IMR-90 (cell line): ENCODE measurements at regions not wholly inside any gene's neighbourhood (a gene's known extent, or its start where the extent isn't known, plus 50 kb on each side); places are given as distances from the start of the nearest gene placed in this dataset.

ENCODE experiments used
- ATAC-seq: fragments of 200-7000 bp; cut with Tn5 transposase; 2 replicates; pipeline ENCODE4 v1.9.1; 2020; ENCODE audit warnings: low read depth, mild to moderate bottlenecking, moderate library complexity
- BruUV-seq: library from RNA; stranded (reverse); fragments of 400-500 nt; replicated peaks from 2 replicates; lab custom pipeline; 2021; lab: Mats Ljungman, UMichigan
- CTCF ChIA-PET: fragments of 300-600 bp; formaldehyde crosslinking; extraction: SDS; loops from one replicate; lab custom pipeline; 2021; ENCODE audit warnings: antibody characterized with exemption; lab: Yijun Ruan, JAX
- POLR2A ChIA-PET: fragments of 300-600 bp; sonication (Branson Sonifier 250); formaldehyde crosslinking; loops from one replicate; lab custom pipeline; 2022; ENCODE audit warnings: antibody characterized with exemption; ENCODE audit not compliant: unreplicated experiment; lab: Charles Lee
- DNase-seq: peaks from one replicate; pipeline ENCODE4 v3.0.0; 2013
- H2AFZ ChIP-seq: replicated peaks from 2 replicates; pipeline ENCODE3; 2013; ENCODE audit warnings: low read length, mild to moderate bottlenecking; ENCODE audit not compliant: poor library complexity
- H2AK5ac ChIP-seq: 2 replicates; pipeline ENCODE4 v1.6.1; 2013; ENCODE audit warnings: low read depth, low read length, inconsistent platforms
- H2AK9ac ChIP-seq: replicated peaks from 2 replicates; pipeline ENCODE3; 2013; ENCODE audit warnings: mild to moderate bottlenecking, low read depth, low read length, moderate library complexity; ENCODE audit not compliant: poor library complexity
- H2BK120ac ChIP-seq: 2 replicates; pipeline ENCODE4 v1.6.1; 2013; ENCODE audit warnings: low read depth, low read length, inconsistent platforms
- H2BK15ac ChIP-seq: 3 replicates; pipeline ENCODE4 v1.6.1; 2013; ENCODE audit warnings: low read depth, low read length, inconsistent platforms
- H2BK20ac ChIP-seq: 2 replicates; pipeline ENCODE4 v1.6.1; 2013; ENCODE audit warnings: low read depth, mild to moderate bottlenecking, inconsistent platforms, low read length, moderate library complexity
- H2BK5ac ChIP-seq: 2 replicates; pipeline ENCODE4 v1.6.1; 2013; ENCODE audit warnings: mild to moderate bottlenecking, low read depth, low read length, inconsistent platforms; ENCODE audit not compliant: poor library complexity, severe bottlenecking
- H3K14ac ChIP-seq: replicated peaks from 2 replicates; pipeline ENCODE4 v1.6.1; 2013; ENCODE audit warnings: low read depth, low read length, inconsistent platforms
- H3K18ac ChIP-seq: 2 replicates; pipeline ENCODE4 v1.6.1; 2013; ENCODE audit warnings: low read depth, low read length, control low read depth
- H3K23ac ChIP-seq: 2 replicates; pipeline ENCODE4 v1.6.1; 2013; ENCODE audit warnings: low read depth, low read length, inconsistent platforms
- H3K27ac ChIP-seq: 2 replicates; pipeline ENCODE4 v1.5.1; 2013; ENCODE audit warnings: mild to moderate bottlenecking, control low read depth, low read length; ENCODE audit not compliant: insufficient read depth
- H3K27me3 ChIP-seq: 2 replicates; pipeline ENCODE4 v1.6.1; 2013; ENCODE audit warnings: low read length; ENCODE audit not compliant: control insufficient read depth, insufficient read depth
- H3K36me3 ChIP-seq: 2 replicates; pipeline ENCODE4 v1.6.1; 2013; ENCODE audit warnings: low read length, mixed read lengths; ENCODE audit not compliant: control insufficient read depth, insufficient read depth
- H3K4ac ChIP-seq: 2 replicates; pipeline ENCODE4 v1.6.1; 2013; ENCODE audit warnings: low read depth, low read length, inconsistent platforms
- H3K4me1 ChIP-seq: 2 replicates; pipeline ENCODE4 v1.6.1; 2013; ENCODE audit warnings: low read length, mixed read lengths; ENCODE audit not compliant: control insufficient read depth, insufficient read depth
- H3K4me2 ChIP-seq: 2 replicates; pipeline ENCODE4 v1.6.1; 2013; ENCODE audit warnings: low read depth, mild to moderate bottlenecking, control low read depth, low read length, moderate library complexity
- H3K4me3 ChIP-seq: 2 replicates; pipeline ENCODE4 v1.5.1; 2013; ENCODE audit warnings: low read depth, mild to moderate bottlenecking, control low read depth, low read length, moderate library complexity; ENCODE audit not compliant: insufficient read depth
- H3K56ac ChIP-seq: 2 replicates; pipeline ENCODE4 v1.6.1; 2013; ENCODE audit warnings: low read length, inconsistent platforms; ENCODE audit not compliant: insufficient read depth; ENCODE audit errors: extremely low read depth
- H3K79me1 ChIP-seq, 2 experiments: 2 replicates each; pipeline ENCODE4 v1.6.1; 2013; ENCODE audit warnings: low read length in 2 of 2, inconsistent platforms in 1 of 2, low read depth in 1 of 2
- H3K9ac ChIP-seq: 2 replicates; pipeline ENCODE4 v1.6.1; 2013; ENCODE audit warnings: low read depth, low read length, control low read depth
- H3K9me1 ChIP-seq: 2 replicates; pipeline ENCODE4 v1.6.1; 2013; ENCODE audit warnings: low read length, inconsistent platforms; ENCODE audit not compliant: insufficient read depth
- H3K9me3 ChIP-seq: 2 replicates; pipeline ENCODE4 v1.6.1; 2013; ENCODE audit warnings: low read length; ENCODE audit not compliant: control insufficient read depth, insufficient read depth
- H4K20me1 ChIP-seq: 2 replicates; pipeline ENCODE4 v1.6.1; 2013; ENCODE audit warnings: low read length, inconsistent platforms; ENCODE audit not compliant: insufficient read depth
- H4K5ac ChIP-seq: 2 replicates; pipeline ENCODE4 v1.6.1; 2013; ENCODE audit warnings: mild to moderate bottlenecking, low read depth, low read length, control low read depth
- H4K8ac ChIP-seq, 2 experiments: 2 replicates each; pipeline ENCODE4 v1.6.1; 2013; ENCODE audit warnings: low read depth in 2 of 2, low read length in 2 of 2, control low read depth in 1 of 2, inconsistent platforms in 1 of 2
- H4K91ac ChIP-seq: 2 replicates; pipeline ENCODE4 v1.6.1; 2013; ENCODE audit warnings: low read depth, low read length, inconsistent platforms; ENCODE audit not compliant: insufficient read depth
- BHLHE40 ChIP-seq: fragments of 150-350 bp; IDR thresholded peaks from 2 replicates; pipeline ENCODE4 v1.6.1; 2016; ENCODE audit warnings: mild to moderate bottlenecking, low read depth, low read length
- CEBPB ChIP-seq: IDR thresholded peaks from 2 replicates; pipeline ENCODE4 v1.6.1; 2012; ENCODE audit warnings: low read depth, low read length, improper control_type of control experiment
- CHD1 ChIP-seq: IDR thresholded peaks from 2 replicates; pipeline ENCODE4 v1.6.1; 2012; ENCODE audit warnings: low read depth, low read length, improper control_type of control experiment
- MAFK ChIP-seq: IDR thresholded peaks from 2 replicates; pipeline ENCODE4 v1.6.1; 2012; ENCODE audit warnings: low read depth, low read length, improper control_type of control experiment
- MAZ ChIP-seq: IDR thresholded peaks from 2 replicates; pipeline ENCODE4 v1.6.1; 2012; ENCODE audit warnings: low read depth, mild to moderate bottlenecking, low read length, improper control_type of control experiment, moderate library complexity, borderline replicate concordance
- MXI1 ChIP-seq: IDR thresholded peaks from 2 replicates; pipeline ENCODE4 v1.6.1; 2012; ENCODE audit warnings: low read depth, mild to moderate bottlenecking, low read length, moderate library complexity, borderline replicate concordance
- NFE2L2 ChIP-seq: fragments of 150-350 bp; IDR thresholded peaks from 2 replicates; pipeline ENCODE4 v1.6.1; 2016; ENCODE audit warnings: low read depth, mild to moderate bottlenecking, low read length
- POLR2A ChIP-seq: IDR thresholded peaks from 2 replicates; pipeline ENCODE4 v1.6.1; 2012; ENCODE audit warnings: mild to moderate bottlenecking, low read depth, low read length
- RCOR1 ChIP-seq: IDR thresholded peaks from 2 replicates; pipeline ENCODE4 v1.6.1; 2012; ENCODE audit warnings: mild to moderate bottlenecking, low read length, improper control_type of control experiment; ENCODE audit not compliant: insufficient replicate concordance
- RFX5 ChIP-seq: IDR thresholded peaks from 2 replicates; pipeline ENCODE4 v1.8.0; 2012; ENCODE audit warnings: low read depth, mild to moderate bottlenecking, low read length, moderate library complexity
- WGBS, 2 experiments: methylation state at CpG; one replicate each; pipeline versions ENCODE4 v1.1.5 to v1.1.7; 2013; ENCODE audit warnings: missing lambda C conversion rate in 2 of 2; ENCODE audit not compliant: insufficient read length in 1 of 2; ENCODE audit errors: extremely low coverage in 2 of 2; 5-methylcytosine and 5-hydroxymethylcytosine counted together
- dilution Hi-C: fragments of 300-500 bp; cut with HindIII; formaldehyde crosslinking; loops from one replicate; pipeline ENCODE4 v1.14.3; 2018; ENCODE audit warnings: low sequenced_read_pairs; ENCODE audit not compliant: unreplicated experiment
- in situ Hi-C: fragments of 300-500 bp; cut with MboI; formaldehyde crosslinking; loops from 3 replicates; pipeline ENCODE4 v1.14.3; 2019; ENCODE audit warnings: low sequenced_read_pairs, inconsistent platforms, mixed read lengths
- intact Hi-C: fragments of 100-400 bp; cut with micrococcal nuclease; formaldehyde crosslinking; loops from 2 replicates; pipeline ENCODE4 v1.10.0; 2022
- TF ChIP-seq, protein P1 (sequence below): conservative IDR thresholded peaks from 2 replicates; pipeline ENCODE4 v1.5.1; 2012; ENCODE audit warnings: mild to moderate bottlenecking, low read depth, low read length, improper control_type of control experiment

DNA sequence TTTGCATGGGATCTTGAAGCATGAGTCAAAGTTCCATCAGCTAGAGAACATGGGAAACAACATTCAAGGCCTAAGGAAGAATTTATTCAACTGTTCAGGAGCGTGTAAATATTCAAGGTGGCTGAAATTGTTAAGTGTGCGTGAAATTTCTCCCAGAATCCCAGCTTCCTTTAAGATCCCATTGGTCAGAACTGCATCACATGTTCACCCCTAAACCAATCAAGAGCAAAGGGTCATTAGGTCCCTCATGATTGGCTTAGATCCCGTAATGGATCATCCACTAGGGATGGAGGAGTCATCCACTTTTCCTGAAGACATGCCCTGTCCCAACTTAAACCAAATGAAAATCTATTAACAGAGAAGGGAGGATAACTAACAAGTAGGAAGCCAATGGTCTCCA lies 201.6 kb downstream of the TMEM114 start:
- Histone ChIP-seq H4K5ac (no peak overlapping the region), H4K91ac (no peak overlapping the region), H3K9me3 (peaks cover 8% of the 10 kb centered on the region), H3K79me1 (no peaks in the 10 kb centered on the region), H3K27me3 (no peaks in the 10 kb centered on the region), H3K36me3 (no peaks in the 10 kb centered on the region), H3K4me2 (no peak overlapping the region), H3K27ac (no peak overlapping the region), H2AFZ (no peak overlapping the region), H2AK5ac (no peak overlapping the region), H3K4me3 (no peak overlapping the region), H3K9ac (no peak overlapping the region), H3K23ac (no peak overlapping the region), H3K14ac (no peak overlapping the region), H3K4ac (no peak overlapping the region), H2BK15ac (no peak overlapping the region), H3K4me1 (no peaks in the 10 kb centered on the region), H3K56ac (no peak overlapping the region), H3K9me1 (no peaks in the 10 kb centered on the region), H2BK120ac (no peak overlapping the region), H2BK20ac (no peak overlapping the region), H2BK5ac (no peak overlapping the region), H4K20me1 (no peaks in the 10 kb centered on the region), H2AK9ac (no peak overlapping the region), H3K18ac (no peak overlapping the region), H4K8ac (no peak overlapping the region)
- ATAC-seq, result no peak
- in situ Hi-C loops (no loop called here), dilution Hi-C loops (no loop called here), intact Hi-C loops (no loop called here)
- POLR2A ChIA-PET, result no interaction called here
- no CpG with 5 or more reads among the region's 3 CpGs for WGBS, 2 experiments
- TF ChIP-seq MXI1 (no peak), CHD1 (no peak), RFX5 (no peak), CEBPB (no peak), MAFK (no peak), RCOR1 (no peak), BHLHE40 (no peak), NFE2L2 (no peak), POLR2A (no peak), MAZ (no peak)
- TF ChIP-seq, protein P1, sequence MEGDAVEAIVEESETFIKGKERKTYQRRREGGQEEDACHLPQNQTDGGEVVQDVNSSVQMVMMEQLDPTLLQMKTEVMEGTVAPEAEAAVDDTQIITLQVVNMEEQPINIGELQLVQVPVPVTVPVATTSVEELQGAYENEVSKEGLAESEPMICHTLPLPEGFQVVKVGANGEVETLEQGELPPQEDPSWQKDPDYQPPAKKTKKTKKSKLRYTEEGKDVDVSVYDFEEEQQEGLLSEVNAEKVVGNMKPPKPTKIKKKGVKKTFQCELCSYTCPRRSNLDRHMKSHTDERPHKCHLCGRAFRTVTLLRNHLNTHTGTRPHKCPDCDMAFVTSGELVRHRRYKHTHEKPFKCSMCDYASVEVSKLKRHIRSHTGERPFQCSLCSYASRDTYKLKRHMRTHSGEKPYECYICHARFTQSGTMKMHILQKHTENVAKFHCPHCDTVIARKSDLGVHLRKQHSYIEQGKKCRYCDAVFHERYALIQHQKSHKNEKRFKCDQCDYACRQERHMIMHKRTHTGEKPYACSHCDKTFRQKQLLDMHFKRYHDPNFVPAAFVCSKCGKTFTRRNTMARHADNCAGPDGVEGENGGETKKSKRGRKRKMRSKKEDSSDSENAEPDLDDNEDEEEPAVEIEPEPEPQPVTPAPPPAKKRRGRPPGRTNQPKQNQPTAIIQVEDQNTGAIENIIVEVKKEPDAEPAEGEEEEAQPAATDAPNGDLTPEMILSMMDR, result no peak
- no peak for DNase-seq
- no TSS peak for BruUV-seq
- CTCF ChIA-PET, result no interaction called here
